ENCODE measurements at regions not wholly inside any gene's neighbourhood (a gene's known extent, or its start where the extent isn't known, plus 50 kb on each side); places are given as distances from the start of the nearest gene placed in this dataset.

DNA sequence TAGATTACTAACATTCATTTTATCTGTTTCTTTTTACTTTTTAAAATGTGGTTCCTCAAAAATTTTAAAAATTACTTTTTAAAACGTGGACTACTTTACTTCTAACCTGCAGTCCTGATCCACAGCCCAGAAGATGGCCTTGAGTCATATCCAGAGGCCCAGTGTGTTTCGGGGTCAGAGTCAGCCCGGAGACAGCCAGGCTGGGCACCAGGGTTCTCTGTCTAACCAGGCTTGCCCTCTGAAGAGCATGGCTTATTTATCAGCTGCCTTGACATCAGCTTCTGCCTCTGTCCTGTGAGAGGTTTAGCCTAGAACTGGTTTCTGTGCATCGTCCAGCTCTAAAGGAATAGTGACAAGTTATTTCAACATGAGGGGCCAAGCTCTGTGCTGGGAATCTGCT, 332.0 kb downstream of the FGF9 start:
- TF ChIP-seq POLR2AphosphoS5 (IDR thresholded peaks at IDR 0.05) (no peak), EP300 (IDR thresholded peaks at IDR 0.05) (no peak), POLR2A (IDR thresholded peaks at IDR 0.05) (no peak)
- TF ChIP-seq, protein P1, sequence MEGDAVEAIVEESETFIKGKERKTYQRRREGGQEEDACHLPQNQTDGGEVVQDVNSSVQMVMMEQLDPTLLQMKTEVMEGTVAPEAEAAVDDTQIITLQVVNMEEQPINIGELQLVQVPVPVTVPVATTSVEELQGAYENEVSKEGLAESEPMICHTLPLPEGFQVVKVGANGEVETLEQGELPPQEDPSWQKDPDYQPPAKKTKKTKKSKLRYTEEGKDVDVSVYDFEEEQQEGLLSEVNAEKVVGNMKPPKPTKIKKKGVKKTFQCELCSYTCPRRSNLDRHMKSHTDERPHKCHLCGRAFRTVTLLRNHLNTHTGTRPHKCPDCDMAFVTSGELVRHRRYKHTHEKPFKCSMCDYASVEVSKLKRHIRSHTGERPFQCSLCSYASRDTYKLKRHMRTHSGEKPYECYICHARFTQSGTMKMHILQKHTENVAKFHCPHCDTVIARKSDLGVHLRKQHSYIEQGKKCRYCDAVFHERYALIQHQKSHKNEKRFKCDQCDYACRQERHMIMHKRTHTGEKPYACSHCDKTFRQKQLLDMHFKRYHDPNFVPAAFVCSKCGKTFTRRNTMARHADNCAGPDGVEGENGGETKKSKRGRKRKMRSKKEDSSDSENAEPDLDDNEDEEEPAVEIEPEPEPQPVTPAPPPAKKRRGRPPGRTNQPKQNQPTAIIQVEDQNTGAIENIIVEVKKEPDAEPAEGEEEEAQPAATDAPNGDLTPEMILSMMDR (IDR thresholded peaks at IDR 0.05): no peak
- Histone ChIP-seq H3K27me3 (peaks cover 7% of the 10 kb centered on the region), H3K4me1 (no peaks in the 10 kb centered on the region), H3K36me3 (no peaks in the 10 kb centered on the region), H3K27ac (no peak overlapping the region), H3K4me3 (no peak overlapping the region), H3K9me3 (no peaks in the 10 kb centered on the region)
- WGBS, 2 donors (ENCODE audit: low coverage in 1 of 2): 43 to 62% methylated on average over 2 to 3 of the region's 4 CpGs
- no peak for ATAC-seq

DNA sequence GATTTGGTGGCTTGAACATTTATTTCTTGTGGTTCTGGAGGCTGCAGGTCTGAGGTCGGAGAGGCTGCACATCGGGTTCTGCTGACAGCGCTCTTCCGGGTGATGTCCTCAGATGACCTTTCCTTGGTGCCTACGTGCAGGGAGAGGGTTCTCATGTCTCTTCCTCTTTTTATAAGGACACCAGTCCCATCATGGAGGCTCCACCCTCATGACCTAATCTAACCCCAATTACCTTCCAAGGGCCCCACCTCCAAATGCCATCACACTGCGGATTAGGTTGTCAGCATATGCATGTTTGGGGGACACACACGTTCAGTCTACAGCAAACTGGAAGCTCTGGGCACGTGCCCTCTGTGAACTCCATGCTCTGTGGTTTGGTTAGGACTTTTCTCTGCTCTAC, 338.6 kb downstream of the FGF9 start:
- H3K27ac ChIP-seq: no peak overlapping the region
- 88 to 92% methylated on average over 2 to 7 of the region's 8 CpGs for WGBS, 2 donors (ENCODE audit: low coverage in 1 of 2)

DNA sequence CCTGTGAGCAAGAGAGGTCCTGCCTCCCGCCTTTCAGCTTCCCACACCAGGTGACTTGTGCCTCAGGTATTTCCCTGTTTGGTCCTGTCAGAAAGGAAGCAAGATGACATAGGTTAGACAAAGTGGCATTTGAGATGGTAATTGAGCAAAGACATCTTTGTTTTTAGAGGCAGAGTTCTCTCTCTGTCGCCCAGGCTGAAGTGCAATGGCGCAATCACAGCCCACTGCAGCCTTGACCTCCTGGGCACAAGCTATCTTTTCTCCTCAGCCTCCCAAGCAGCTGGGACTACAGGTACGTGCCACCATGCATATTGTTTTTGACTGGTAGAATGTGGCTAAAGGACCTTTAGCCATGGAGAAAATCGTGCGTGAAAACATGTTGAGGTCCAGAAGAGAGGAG, 339.1 kb downstream of the FGF9 start:
- Histone ChIP-seq H3K27ac (no peak overlapping the region), H3K36me3 (no peaks in the 10 kb centered on the region), H3K4me1 (no peaks in the 10 kb centered on the region), H3K27me3 (no peaks in the 10 kb centered on the region), H3K4me3 (no peak overlapping the region), H3K9me3 (no peaks in the 10 kb centered on the region)
- TF ChIP-seq, protein P1 (IDR thresholded peaks at IDR 0.05): no peak
- TF ChIP-seq POLR2A (IDR thresholded peaks at IDR 0.05) (no peak), POLR2AphosphoS5 (IDR thresholded peaks at IDR 0.05) (no peak), EP300 (IDR thresholded peaks at IDR 0.05) (no peak)
- 78 to 100% methylated on average over 1 to 3 of the region's 6 CpGs for WGBS, 2 donors (ENCODE audit: low coverage in 1 of 2)
- ATAC-seq: no peak

More for the DNA sequence above, 338.6 kb downstream of the FGF9 start:
- no peak overlapping the region for H3K4me3 ChIP-seq
- H3K9me3 ChIP-seq: no peaks in the 10 kb centered on the region
- no peak for ATAC-seq
- H3K27me3 ChIP-seq: no peaks in the 10 kb centered on the region
- H3K36me3 ChIP-seq: no peaks in the 10 kb centered on the region
- TF ChIP-seq EP300 (IDR thresholded peaks at IDR 0.05) (no peak), POLR2A (IDR thresholded peaks at IDR 0.05) (no peak), POLR2AphosphoS5 (IDR thresholded peaks at IDR 0.05) (no peak)
- TF ChIP-seq, protein P1 (IDR thresholded peaks at IDR 0.05): no peak
- H3K4me1 ChIP-seq: no peaks in the 10 kb centered on the region

DNA sequence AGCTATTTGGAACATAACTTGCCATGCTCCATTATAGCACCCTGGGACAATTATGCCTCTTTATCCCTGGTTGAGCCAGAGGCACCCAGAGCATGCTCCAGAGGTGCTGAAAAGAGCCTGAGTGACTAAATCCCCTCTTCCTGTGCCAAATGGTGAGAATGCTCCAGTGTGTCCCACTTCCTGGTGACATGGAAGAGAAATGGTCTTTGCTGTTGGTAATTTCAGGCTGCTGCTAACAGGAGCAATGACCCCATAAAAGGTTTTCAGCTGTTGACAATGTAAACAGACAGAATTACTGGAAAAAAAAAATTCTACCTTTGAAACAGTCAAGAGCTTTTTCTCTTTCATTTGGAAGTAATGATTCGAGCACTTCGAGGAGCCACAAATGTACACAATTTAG, 341.8 kb downstream of the FGF9 start:
- WGBS, 2 donors (ENCODE audit: low coverage in 1 of 2): 49 to 67% methylated on average over 2 of the region's 2 CpGs

GRCh38 chr13:22014469-22014868, 343.6 kb downstream of the FGF9 start:
- Histone ChIP-seq H3K27me3 (no peaks in the 10 kb centered on the region), H3K36me3 (no peaks in the 10 kb centered on the region), H3K9me3 (peaks cover 0 to 6% (median 0%) of the 10 kb centered on the region in 3 donors), H3K4me3 (no peak overlapping the region), H3K27ac (no peak overlapping the region), H3K4me1 (no peaks in the 10 kb centered on the region)
- TF ChIP-seq POLR2A (IDR thresholded peaks at IDR 0.05) (no peak), POLR2AphosphoS5 (IDR thresholded peaks at IDR 0.05) (no peak), EP300 (IDR thresholded peaks at IDR 0.05) (no peak)
- TF ChIP-seq, protein P1 (IDR thresholded peaks at IDR 0.05): no peak
- ATAC-seq: no peak
- WGBS, 2 donors (ENCODE audit: low coverage in 1 of 2): 22 to 50% methylated on average over 5 of the region's 6 CpGs

More for the DNA sequence above, 341.8 kb downstream of the FGF9 start:
- ATAC-seq: no peak
- Histone ChIP-seq H3K27me3 (no peaks in the 10 kb centered on the region), H3K4me3 (no peak overlapping the region), H3K9me3 (peaks cover 0 to 2% (median 0%) of the 10 kb centered on the region in 3 donors), H3K27ac (no peak overlapping the region), H3K36me3 (no peaks in the 10 kb centered on the region), H3K4me1 (no peaks in the 10 kb centered on the region)
- TF ChIP-seq EP300 (IDR thresholded peaks at IDR 0.05) (no peak), POLR2AphosphoS5 (IDR thresholded peaks at IDR 0.05) (no peak), POLR2A (IDR thresholded peaks at IDR 0.05) (no peak)
- TF ChIP-seq, protein P1 (IDR thresholded peaks at IDR 0.05): no peak

Data from gastroesophageal sphincter (tissue), 4 donors.